ENCODE measurements at regions not wholly inside any gene's neighbourhood (a gene's known extent, or its start where the extent isn't known, plus 50 kb on each side); places are given as distances from the start of the nearest gene placed in this dataset.

DNA sequence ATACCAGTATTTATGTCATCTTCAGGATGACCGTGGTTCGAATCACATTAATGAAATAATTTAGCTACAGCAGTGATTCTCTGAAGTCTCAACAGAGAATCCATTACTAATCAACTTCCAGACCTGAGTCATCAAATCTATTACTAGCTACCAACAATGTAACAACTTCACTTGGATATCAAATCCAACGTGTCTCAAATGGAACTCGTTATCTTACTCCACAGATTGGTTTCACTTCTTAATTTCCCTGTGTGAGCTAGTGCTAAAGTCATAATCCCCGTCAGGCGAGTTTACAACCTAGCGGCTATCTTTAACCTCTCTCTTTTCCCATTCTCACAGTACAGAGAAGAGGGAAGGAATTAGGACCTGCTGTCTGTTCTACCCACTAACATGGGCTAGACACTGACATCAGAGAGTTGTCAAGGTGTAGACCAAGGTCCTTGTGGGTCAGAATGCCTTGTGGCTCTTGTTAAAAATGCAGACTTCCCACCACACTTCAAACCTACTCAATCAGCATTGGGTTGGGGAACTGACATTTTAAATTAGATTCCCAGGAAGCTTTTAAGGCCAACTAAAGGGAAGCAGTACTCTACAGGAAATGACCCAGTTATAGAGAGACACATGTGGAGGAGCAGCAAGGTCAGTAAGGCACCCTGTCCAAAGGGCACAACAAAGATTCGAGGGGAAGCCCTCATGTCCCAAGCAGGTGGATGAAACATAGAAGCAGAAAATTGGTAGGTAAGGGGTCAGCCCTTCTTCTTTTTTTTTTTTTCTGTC, 57.3 kb upstream of the GSAP start:
- Histone ChIP-seq H3K36me3 (no peaks in the 10 kb centered on the region), H3K4me3 (no peak overlapping the region), H3K27me3 (no peaks in the 10 kb centered on the region), H3K9me3 (no peaks in the 10 kb centered on the region), H3K27ac (peak overlapping the region in 1 of 4 donors; percentile 25), H3K4me1 (no peaks in the 10 kb centered on the region)
- 60 to 90% methylated on average over 5 to 8 of the region's 8 CpGs for WGBS, 2 donors (ENCODE audit: low coverage in 1 of 2)
- in situ Hi-C loops (cut with MboI; ENCODE audit: low pct_ligation_motif_present in 1 of 4, low pct_unique_long_range_greater_than_20kb in 1 of 4, low sequenced_read_pairs in 3 of 4): no loop called here
- intact Hi-C loops (cut with DNase I; ENCODE audit: low total_unique reads): no loop called here
- TF ChIP-seq, protein P1, sequence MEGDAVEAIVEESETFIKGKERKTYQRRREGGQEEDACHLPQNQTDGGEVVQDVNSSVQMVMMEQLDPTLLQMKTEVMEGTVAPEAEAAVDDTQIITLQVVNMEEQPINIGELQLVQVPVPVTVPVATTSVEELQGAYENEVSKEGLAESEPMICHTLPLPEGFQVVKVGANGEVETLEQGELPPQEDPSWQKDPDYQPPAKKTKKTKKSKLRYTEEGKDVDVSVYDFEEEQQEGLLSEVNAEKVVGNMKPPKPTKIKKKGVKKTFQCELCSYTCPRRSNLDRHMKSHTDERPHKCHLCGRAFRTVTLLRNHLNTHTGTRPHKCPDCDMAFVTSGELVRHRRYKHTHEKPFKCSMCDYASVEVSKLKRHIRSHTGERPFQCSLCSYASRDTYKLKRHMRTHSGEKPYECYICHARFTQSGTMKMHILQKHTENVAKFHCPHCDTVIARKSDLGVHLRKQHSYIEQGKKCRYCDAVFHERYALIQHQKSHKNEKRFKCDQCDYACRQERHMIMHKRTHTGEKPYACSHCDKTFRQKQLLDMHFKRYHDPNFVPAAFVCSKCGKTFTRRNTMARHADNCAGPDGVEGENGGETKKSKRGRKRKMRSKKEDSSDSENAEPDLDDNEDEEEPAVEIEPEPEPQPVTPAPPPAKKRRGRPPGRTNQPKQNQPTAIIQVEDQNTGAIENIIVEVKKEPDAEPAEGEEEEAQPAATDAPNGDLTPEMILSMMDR (IDR thresholded peaks at IDR 0.05): no peak
- TF ChIP-seq POLR2AphosphoS5 (IDR thresholded peaks at IDR 0.05) (no peak), POLR2A (IDR thresholded peaks at IDR 0.05) (no peak)
- no peak for DNase-seq

DNA sequence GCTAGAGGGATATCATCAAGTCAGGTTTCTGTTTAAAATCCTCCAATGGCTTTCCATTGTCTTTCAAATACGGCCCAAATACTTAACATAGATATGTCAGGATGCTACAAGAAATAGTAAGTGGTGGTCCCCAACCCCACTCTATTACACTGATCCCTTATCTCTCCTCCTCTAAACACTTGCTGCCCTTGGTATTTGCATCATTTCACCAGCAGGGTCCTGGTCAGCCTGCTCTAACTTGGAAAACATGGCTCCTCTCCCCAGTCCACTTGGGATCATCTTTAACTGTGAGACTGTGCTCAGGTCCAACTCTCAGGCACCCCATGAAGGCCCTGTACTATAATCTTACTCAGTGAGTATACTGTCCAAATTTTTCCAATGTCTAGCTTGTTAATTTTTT, 53.8 kb upstream of the GSAP start:
- intact Hi-C loops (cut with DNase I; ENCODE audit: low total_unique reads): no loop called here
- H3K27ac ChIP-seq: no peak overlapping the region
- no peaks in the 10 kb centered on the region for H3K9me3 ChIP-seq
- H3K36me3 ChIP-seq: no peaks in the 10 kb centered on the region
- H3K4me3 ChIP-seq: no peak overlapping the region
- in situ Hi-C loops (cut with MboI; ENCODE audit: low pct_ligation_motif_present in 1 of 4, low pct_unique_long_range_greater_than_20kb in 1 of 4, low sequenced_read_pairs in 3 of 4): no loop called here
- peaks cover 0 to 6% (median 0%) of the 10 kb centered on the region in 4 donors for H3K4me1 ChIP-seq
- DNase-seq: no peak
- H3K27me3 ChIP-seq: no peaks in the 10 kb centered on the region
- WGBS, 2 donors (ENCODE audit: low coverage in 1 of 2): 90 to 94% methylated on average over 1 of the region's 1 CpG
- no peak for TF ChIP-seq EP300 (IDR thresholded peaks at IDR 0.05; ENCODE audit: low read depth)
- TF ChIP-seq POLR2AphosphoS5 (IDR thresholded peaks at IDR 0.05): no peak
- no peak for TF ChIP-seq POLR2A (IDR thresholded peaks at IDR 0.05)

DNA sequence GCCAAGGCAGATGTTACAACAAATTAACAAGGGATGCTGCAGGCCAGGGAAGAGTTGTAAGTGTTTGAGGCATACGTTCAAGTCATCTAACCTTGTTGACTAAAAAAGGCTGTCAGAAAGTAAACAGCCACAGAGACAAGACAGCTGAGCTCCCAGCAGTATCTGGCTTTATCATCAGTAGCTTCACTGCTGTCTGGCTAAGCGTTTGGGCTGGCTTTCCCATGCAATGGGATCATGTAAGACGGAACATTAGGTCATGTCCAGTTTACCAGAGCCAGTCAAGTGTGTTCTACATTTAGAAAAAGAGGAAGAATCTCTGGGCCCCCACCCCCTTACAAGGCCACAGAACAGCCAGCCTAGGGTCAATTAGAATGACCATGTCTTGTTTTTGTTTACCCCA, 51.3 kb upstream of the GSAP start:
- in situ Hi-C loops (cut with MboI; ENCODE audit: low pct_ligation_motif_present in 1 of 4, low pct_unique_long_range_greater_than_20kb in 1 of 4, low sequenced_read_pairs in 3 of 4): no loop called here
- no peak overlapping the region for H3K27ac ChIP-seq

DNA sequence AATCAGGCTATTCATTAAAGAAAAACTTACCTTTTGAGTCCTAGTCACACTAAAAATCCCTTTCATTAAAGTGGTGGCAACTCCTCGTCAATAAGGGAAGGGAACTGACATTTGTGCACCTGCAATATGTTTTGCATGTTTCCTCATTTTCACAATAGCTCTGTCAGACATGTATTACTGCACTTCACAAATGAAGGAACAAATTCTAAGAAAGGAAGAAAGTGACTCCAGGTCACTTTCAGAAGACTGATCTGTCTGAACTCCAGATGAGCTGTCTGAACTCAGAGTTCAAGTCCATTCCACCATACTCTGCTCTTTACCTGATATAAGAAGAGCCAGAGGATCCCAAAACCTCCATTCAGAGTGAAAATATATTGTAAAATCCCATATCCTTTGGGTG, 50.3 kb upstream of the GSAP start:
- no peaks in the 10 kb centered on the region for H3K9me3 ChIP-seq
- H3K36me3 ChIP-seq: no peaks in the 10 kb centered on the region
- 69 to 75% methylated on average over 1 of the region's 1 CpG for WGBS, 2 donors (ENCODE audit: low coverage in 1 of 2)
- H3K27ac ChIP-seq: peak overlapping the region in 1 of 4 donors; percentile 37
- in situ Hi-C loops (cut with MboI; ENCODE audit: low pct_ligation_motif_present in 1 of 4, low pct_unique_long_range_greater_than_20kb in 1 of 4, low sequenced_read_pairs in 3 of 4): no loop called here
- TF ChIP-seq EP300 (IDR thresholded peaks at IDR 0.05; ENCODE audit: low read depth) (no peak), POLR2A (IDR thresholded peaks at IDR 0.05) (no peak), POLR2AphosphoS5 (IDR thresholded peaks at IDR 0.05) (no peak)
- TF ChIP-seq, protein P1 (IDR thresholded peaks at IDR 0.05): no peak
- H3K27me3 ChIP-seq: no peaks in the 10 kb centered on the region
- intact Hi-C loops (cut with DNase I; ENCODE audit: low total_unique reads): no loop called here
- DNase-seq: no peak
- H3K4me3 ChIP-seq: no peak overlapping the region
- H3K4me1 ChIP-seq: peaks cover 0 to 6% (median 0%) of the 10 kb centered on the region in 4 donors

More for the DNA sequence above, 51.3 kb upstream of the GSAP start:
- no peaks in the 10 kb centered on the region for H3K36me3 ChIP-seq
- no peaks in the 10 kb centered on the region for H3K9me3 ChIP-seq
- H3K4me1 ChIP-seq: peaks cover 0 to 6% (median 0%) of the 10 kb centered on the region in 4 donors
- intact Hi-C loops (cut with DNase I; ENCODE audit: low total_unique reads): no loop called here
- no peaks in the 10 kb centered on the region for H3K27me3 ChIP-seq
- TF ChIP-seq POLR2A (IDR thresholded peaks at IDR 0.05): no peak
- no peak for TF ChIP-seq EP300 (IDR thresholded peaks at IDR 0.05; ENCODE audit: low read depth)
- TF ChIP-seq, protein P1 (IDR thresholded peaks at IDR 0.05): no peak
- peak in 1 of 3 donors; percentile 8 for TF ChIP-seq POLR2AphosphoS5 (IDR thresholded peaks at IDR 0.05)
- peak; percentile 18 for DNase-seq
- WGBS, 2 donors (ENCODE audit: low coverage in 1 of 2): 60 to 63% methylated on average over 2 to 3 of the region's 3 CpGs
- H3K4me3 ChIP-seq: no peak overlapping the region

Data from transverse colon (tissue), 4 donors.